ENCODE measurements at regions not wholly inside any gene's neighbourhood (a gene's known extent, or its start where the extent isn't known, plus 50 kb on each side); places are given as distances from the start of the nearest gene placed in this dataset.

DNA sequence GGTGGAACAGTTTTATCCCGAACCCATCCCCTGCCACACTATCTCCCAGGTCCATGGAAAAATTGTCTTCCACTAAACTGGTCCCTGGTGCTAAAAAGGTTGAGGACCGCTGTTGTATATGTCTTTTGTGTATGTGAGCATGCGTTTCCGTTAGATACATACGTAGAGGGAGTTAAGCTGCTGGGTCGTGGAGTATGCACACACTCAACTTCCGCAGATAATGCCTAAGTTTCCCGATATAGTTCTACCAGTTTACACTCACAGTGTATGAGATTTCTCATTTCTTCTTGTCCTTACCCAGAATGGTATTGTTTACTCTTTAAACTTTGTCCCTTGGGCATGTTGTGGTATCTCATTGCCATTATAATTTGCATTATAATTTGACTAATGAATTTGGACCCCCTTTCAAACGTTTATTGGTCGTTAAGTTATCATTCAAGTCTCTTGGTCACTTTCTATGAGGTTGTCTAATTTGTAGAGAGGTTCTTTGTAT, 50.5 kb upstream of the SCAF8 start:
- Histone ChIP-seq H3K4me1 (ENCODE audit: control insufficient read depth, insufficient read depth, low read length) (no peaks in the 10 kb centered on the region), H3K36me3 (ENCODE audit: control insufficient read depth, insufficient read depth, low read length) (no peaks in the 10 kb centered on the region), H3K27ac (ENCODE audit: insufficient read depth, low read depth, low read length, poor library complexity, severe bottlenecking) (no peak overlapping the region), H3K27me3 (ENCODE audit: control insufficient read depth, insufficient read depth, low read length, poor library complexity, severe bottlenecking) (no peaks in the 10 kb centered on the region), H3K4me3 (ENCODE audit: insufficient read depth, low read depth, low read length) (no peak overlapping the region), H3K9me3 (ENCODE audit: control insufficient read depth, low read length) (no peaks in the 10 kb centered on the region)
- 89% methylated on average over 8 of the region's 10 CpGs for WGBS, 2 experiments
